CD8-positive, alpha-beta memory T cell (primary cell): ENCODE measurements at regions not wholly inside any gene's neighbourhood (a gene's known extent, or its start where the extent isn't known, plus 50 kb on each side); places are given as distances from the start of the nearest gene placed in this dataset.

Experiments used
- CTCF ChIA-PET: fragments of 350-600 bp; sonication (Branson Sonifier 250); formaldehyde crosslinking; loops from one replicate; lab custom pipeline; 2021; ENCODE audit warnings: antibody characterized with exemption; lab: Charles Lee
- POLR2A ChIA-PET: fragments of 350-600 bp; sonication (Branson Sonifier 250); formaldehyde crosslinking; loops from one replicate; lab custom pipeline; 2021; ENCODE audit warnings: antibody characterized with exemption; lab: Charles Lee
- DNase-seq, 5 donors: peaks; one replicate each; pipeline versions ENCODE4 v3.0.0 to v3.0.0-alpha.2; 2020 to 2022; ENCODE audit warnings: mixed read lengths in 1 of 5
- H3K27ac ChIP-seq: one replicate; pipeline ENCODE4 v1.7.0; 2013; ENCODE audit warnings: low read depth, mild to moderate bottlenecking, low read length, moderate library complexity
- H3K27me3 ChIP-seq: 2 replicates; pipeline ENCODE4 v1.7.0; 2013; ENCODE audit warnings: low read length, mild to moderate bottlenecking; ENCODE audit not compliant: insufficient read depth, poor library complexity, severe bottlenecking
- H3K36me3 ChIP-seq: 2 replicates; pipeline ENCODE4 v1.7.0; 2013; ENCODE audit warnings: mild to moderate bottlenecking, low read length, moderate library complexity; ENCODE audit not compliant: insufficient read depth
- H3K4me1 ChIP-seq: 2 replicates; pipeline ENCODE4 v1.7.0; 2013; ENCODE audit warnings: mild to moderate bottlenecking, low read length, moderate library complexity; ENCODE audit not compliant: insufficient read depth
- H3K4me3 ChIP-seq: 2 replicates; pipeline ENCODE4 v1.7.0; 2013; ENCODE audit warnings: mild to moderate bottlenecking, low read length
- H3K9me3 ChIP-seq: 2 replicates; pipeline ENCODE4 v1.7.0; 2013; ENCODE audit warnings: mild to moderate bottlenecking, low read length
- H3K27ac Mint-ChIP-seq, 8 donors: one replicate each; pipeline ENCODE4 v1.8.0; 2020 to 2021; ENCODE audit warnings: mixed read lengths in 8 of 8, mild to moderate bottlenecking in 6 of 8, inconsistent platforms in 3 of 8, moderate library complexity in 3 of 8
- H3K27me3 Mint-ChIP-seq, 2 donors: one replicate each; pipeline ENCODE4 v1.8.0; 2020 to 2021; ENCODE audit warnings: mixed read lengths in 2 of 2, mild to moderate bottlenecking in 1 of 2, moderate library complexity in 1 of 2
- H3K36me3 Mint-ChIP-seq, 3 donors: one replicate each; pipeline ENCODE4 v1.8.0; 2020 to 2021; ENCODE audit warnings: mixed read lengths in 3 of 3, inconsistent platforms in 1 of 3, mild to moderate bottlenecking in 1 of 3
- H3K4me1 Mint-ChIP-seq, 3 donors: one replicate each; pipeline ENCODE4 v1.8.0; 2020 to 2021; ENCODE audit warnings: mixed read lengths in 3 of 3, inconsistent platforms in 1 of 3, mild to moderate bottlenecking in 1 of 3
- H3K4me3 Mint-ChIP-seq, 7 donors: one replicate each; pipeline ENCODE4 v1.8.0; 2020 to 2021; ENCODE audit warnings: mixed read lengths in 7 of 7, mild to moderate bottlenecking in 6 of 7, moderate library complexity in 4 of 7, inconsistent platforms in 2 of 7
- H3K9me3 Mint-ChIP-seq, 5 donors: one replicate each; pipeline ENCODE4 v1.8.0; 2020 to 2022; ENCODE audit warnings: mixed read lengths in 5 of 5, mild to moderate bottlenecking in 3 of 5, moderate library complexity in 2 of 5, inconsistent platforms in 1 of 5

- Histone ChIP-seq H3K9me3 (no peaks in the 10 kb centered on the region), H3K27ac (no peak overlapping the region), H3K36me3 (no peaks in the 10 kb centered on the region), H3K4me1 (no peaks in the 10 kb centered on the region), H3K27me3 (no peaks in the 10 kb centered on the region), H3K4me3 (no peak overlapping the region)
- Mint-ChIP-seq H3K27ac (no peak overlapping the region), H3K4me3 (no peak overlapping the region), H3K9me3 (peaks cover 0 to 17% (median 4%) of the 10 kb centered on the region in 5 donors), H3K4me1 (no peaks in the 10 kb centered on the region), H3K27me3 (no peaks in the 10 kb centered on the region), H3K36me3 (no peaks in the 10 kb centered on the region)
- no peak for DNase-seq
- ChIA-PET CTCF (no interaction called here), POLR2A (no interaction called here)
Observed at GRCh38 chr9:26574898-26575440, 317.6 kb downstream of the CAAP1 start.

GRCh38 chr9:26574256-26574655, 318.3 kb downstream of the CAAP1 start:
- Histone ChIP-seq H3K4me1 (no peaks in the 10 kb centered on the region), H3K27ac (no peak overlapping the region), H3K4me3 (no peak overlapping the region), H3K27me3 (no peaks in the 10 kb centered on the region), H3K9me3 (no peaks in the 10 kb centered on the region), H3K36me3 (no peaks in the 10 kb centered on the region)
- Mint-ChIP-seq H3K27me3 (no peaks in the 10 kb centered on the region), H3K4me1 (no peaks in the 10 kb centered on the region), H3K27ac (no peak overlapping the region), H3K9me3 (peaks cover 0 to 17% (median 4%) of the 10 kb centered on the region in 5 donors), H3K36me3 (no peaks in the 10 kb centered on the region), H3K4me3 (no peak overlapping the region)
- CTCF ChIA-PET, result no interaction called here
- no peak for DNase-seq
- POLR2A ChIA-PET, result no interaction called here

- H3K27me3 ChIP-seq, result no peaks in the 10 kb centered on the region
- no peaks in the 10 kb centered on the region for H3K9me3 ChIP-seq
- Mint-ChIP-seq H3K9me3 (peaks cover 2 to 26% (median 4%) of the 10 kb centered on the region in 5 donors), H3K4me3 (no peak overlapping the region), H3K36me3 (no peaks in the 10 kb centered on the region), H3K27me3 (no peaks in the 10 kb centered on the region), H3K27ac (no peak overlapping the region), H3K4me1 (no peaks in the 10 kb centered on the region)
- POLR2A ChIA-PET, result no interaction called here
- H3K4me1 ChIP-seq, result no peaks in the 10 kb centered on the region
- CTCF ChIA-PET, result no interaction called here
- no peaks in the 10 kb centered on the region for H3K36me3 ChIP-seq
- no peak for DNase-seq
- no peak overlapping the region for H3K4me3 ChIP-seq
- H3K27ac ChIP-seq, result no peak overlapping the region
Observed at GRCh38 chr9:26567976-26568375, 324.6 kb downstream of the CAAP1 start.

GRCh38 chr9:26566141-26566540, 326.5 kb downstream of the CAAP1 start:
- H3K4me1 ChIP-seq, result no peaks in the 10 kb centered on the region
- no peaks in the 10 kb centered on the region for H3K36me3 ChIP-seq
- ChIA-PET CTCF (no interaction called here), POLR2A (no interaction called here)
- Mint-ChIP-seq H3K36me3 (no peaks in the 10 kb centered on the region), H3K27ac (no peak overlapping the region), H3K27me3 (no peaks in the 10 kb centered on the region), H3K4me3 (no peak overlapping the region), H3K4me1 (no peaks in the 10 kb centered on the region), H3K9me3 (peaks cover 0 to 19% (median 6%) of the 10 kb centered on the region in 5 donors)
- no peaks in the 10 kb centered on the region for H3K9me3 ChIP-seq
- H3K27ac ChIP-seq, result no peak overlapping the region
- H3K27me3 ChIP-seq, result no peaks in the 10 kb centered on the region
- no peak for DNase-seq
- no peak overlapping the region for H3K4me3 ChIP-seq

GRCh38 chr9:26565118-26565517, 327.5 kb downstream of the CAAP1 start:
- ChIA-PET CTCF (no interaction called here), POLR2A (no interaction called here)
- H3K9me3 Mint-ChIP-seq, result peaks cover 0 to 16% (median 6%) of the 10 kb centered on the region in 5 donors
- no peaks in the 10 kb centered on the region for H3K4me1 Mint-ChIP-seq
- no peak overlapping the region for H3K4me3 ChIP-seq
- no peak overlapping the region for H3K4me3 Mint-ChIP-seq
- no peak overlapping the region for H3K27ac ChIP-seq
- H3K9me3 ChIP-seq, result no peaks in the 10 kb centered on the region
- H3K27ac Mint-ChIP-seq, result no peak overlapping the region
- DNase-seq, result no peak
- no peaks in the 10 kb centered on the region for H3K36me3 Mint-ChIP-seq
- no peaks in the 10 kb centered on the region for H3K4me1 ChIP-seq
- no peaks in the 10 kb centered on the region for H3K27me3 Mint-ChIP-seq
- H3K27me3 ChIP-seq, result no peaks in the 10 kb centered on the region
- H3K36me3 ChIP-seq, result no peaks in the 10 kb centered on the region

- no peak for DNase-seq
- POLR2A ChIA-PET, result no interaction called here
- Mint-ChIP-seq H3K36me3 (no peaks in the 10 kb centered on the region), H3K27ac (no peak overlapping the region), H3K9me3 (peaks cover 8 to 10% (median 9%) of the 10 kb centered on the region in 5 donors), H3K27me3 (no peaks in the 10 kb centered on the region), H3K4me1 (no peaks in the 10 kb centered on the region), H3K4me3 (no peak overlapping the region)
- Histone ChIP-seq H3K27me3 (no peaks in the 10 kb centered on the region), H3K4me3 (no peak overlapping the region), H3K9me3 (no peaks in the 10 kb centered on the region), H3K36me3 (no peaks in the 10 kb centered on the region), H3K27ac (no peak overlapping the region), H3K4me1 (no peaks in the 10 kb centered on the region)
- CTCF ChIA-PET, result no interaction called here
Observed at GRCh38 chr9:26562338-26562737, 330.3 kb downstream of the CAAP1 start.

- no peak overlapping the region for H3K4me3 ChIP-seq
- no peaks in the 10 kb centered on the region for H3K4me1 Mint-ChIP-seq
Observed at GRCh38 chr9:26561928-26562327, 330.7 kb downstream of the CAAP1 start.

GRCh38 chr9:26559506-26559905, 333.1 kb downstream of the CAAP1 start:
- ChIA-PET CTCF (no interaction called here), POLR2A (no interaction called here)
- no peaks in the 10 kb centered on the region for H3K4me1 Mint-ChIP-seq
- no peaks in the 10 kb centered on the region for H3K4me1 ChIP-seq
- no peaks in the 10 kb centered on the region for H3K27me3 Mint-ChIP-seq
- no peak overlapping the region for H3K4me3 ChIP-seq
- H3K27ac Mint-ChIP-seq, result no peak overlapping the region
- H3K27me3 ChIP-seq, result no peaks in the 10 kb centered on the region
- H3K36me3 ChIP-seq, result no peaks in the 10 kb centered on the region
- H3K4me3 Mint-ChIP-seq, result no peak overlapping the region
- no peaks in the 10 kb centered on the region for H3K9me3 ChIP-seq
- no peak overlapping the region for H3K27ac ChIP-seq
- H3K36me3 Mint-ChIP-seq, result no peaks in the 10 kb centered on the region
- peaks cover 0 to 17% (median 7%) of the 10 kb centered on the region in 5 donors for H3K9me3 Mint-ChIP-seq
- DNase-seq, result no peak

More at GRCh38 chr9:26561928-26562327, 330.7 kb downstream of the CAAP1 start:
- ChIA-PET POLR2A (no interaction called here), CTCF (no interaction called here)
- no peak overlapping the region for H3K27ac ChIP-seq
- Mint-ChIP-seq H3K27me3 (no peaks in the 10 kb centered on the region), H3K4me3 (no peak overlapping the region), H3K27ac (no peak overlapping the region), H3K9me3 (peaks cover 6 to 10% (median 8%) of the 10 kb centered on the region in 5 donors), H3K36me3 (no peaks in the 10 kb centered on the region)
- H3K27me3 ChIP-seq, result no peaks in the 10 kb centered on the region
- no peak for DNase-seq
- no peaks in the 10 kb centered on the region for H3K4me1 ChIP-seq
- H3K36me3 ChIP-seq, result no peaks in the 10 kb centered on the region
- H3K9me3 ChIP-seq, result no peaks in the 10 kb centered on the region
